PC-3 (cell line): ENCODE measurements at regions not wholly inside any gene's neighbourhood (a gene's known extent, or its start where the extent isn't known, plus 50 kb on each side); places are given as distances from the start of the nearest gene placed in this dataset.

ENCODE experiments used
- ATAC-seq: fragments of 200-7000 bp; cut with Tn5 transposase; 2 replicates; pipeline ENCODE4 v1.9.1; 2020; ENCODE audit warnings: mild to moderate bottlenecking, moderate library complexity
- BruUV-seq: library from RNA; stranded (reverse); fragments of 400-500 nt; replicated peaks from 2 replicates; lab custom pipeline; 2021; lab: Mats Ljungman, UMichigan
- CTCF ChIA-PET: fragments of 300-600 bp; sonication (Branson Sonifier 250); formaldehyde crosslinking; loops from one replicate; lab custom pipeline; 2022; ENCODE audit warnings: antibody characterized with exemption; lab: Charles Lee
- POLR2A ChIA-PET: fragments of 300-600 bp; sonication (Branson Sonifier 250); formaldehyde crosslinking; loops from one replicate; lab custom pipeline; 2022; ENCODE audit warnings: antibody characterized with exemption; ENCODE audit not compliant: unreplicated experiment; lab: Charles Lee
- DNase-seq: peaks from one replicate; pipeline ENCODE4 v3.0.0-alpha.2; 2015
- H2AFZ ChIP-seq: fragments of 300-600 bp; sonication (generic); 2 replicates; pipeline ENCODE4 v1.6.0; 2016; ENCODE audit warnings: antibody characterized with exemption, low read length
- H3F3A ChIP-seq: fragments of 300-600 bp; sonication (generic); one replicate; pipeline ENCODE4 v1.6.0; 2017; ENCODE audit warnings: antibody characterized with exemption, low read length, control low read depth, mild to moderate bottlenecking; ENCODE audit not compliant: unreplicated experiment
- H3K27ac ChIP-seq: fragments of 300-600 bp; sonication (generic); 2 replicates; pipeline ENCODE4 v1.5.1; 2016; ENCODE audit warnings: mild to moderate bottlenecking, low read length
- H3K27me3 ChIP-seq: fragments of 300-600 bp; sonication (generic); 2 replicates; pipeline ENCODE4 v1.6.1; 2016; ENCODE audit warnings: low read length, mixed read lengths
- H3K36me3 ChIP-seq: fragments of 300-600 bp; sonication (generic); 2 replicates; pipeline ENCODE4 v1.6.1; 2016; ENCODE audit warnings: low read depth, mixed run types, low read length, mixed read lengths
- H3K4me1 ChIP-seq: fragments of 300-600 bp; sonication (generic); 2 replicates; pipeline ENCODE4 v1.5.1; 2016; ENCODE audit warnings: low read length; ENCODE audit not compliant: insufficient read depth
- H3K4me2 ChIP-seq: fragments of 300-600 bp; sonication (generic); 2 replicates; pipeline ENCODE4 v1.6.0; 2016; ENCODE audit warnings: low read length
- H3K4me3 ChIP-seq: fragments of 300-600 bp; sonication (generic); 2 replicates; pipeline ENCODE4 v1.5.1; 2016; ENCODE audit warnings: mild to moderate bottlenecking, low read length, mixed read lengths
- H3K79me2 ChIP-seq: fragments of 300-600 bp; sonication (generic); 2 replicates; pipeline ENCODE4 v1.6.1; 2017; ENCODE audit warnings: low read length, mixed read lengths
- H3K9ac ChIP-seq: fragments of 300-600 bp; sonication (generic); 2 replicates; pipeline ENCODE4 v1.6.0; 2016; ENCODE audit warnings: mild to moderate bottlenecking, low read length
- H3K9me2 ChIP-seq: fragments of 300-600 bp; sonication (generic); replicated peaks from 2 replicates; pipeline ENCODE4 v1.6.1; 2016; ENCODE audit warnings: mixed run types, low read length, mixed read lengths
- H3K9me3 ChIP-seq: fragments of 300-600 bp; sonication (generic); 2 replicates; pipeline ENCODE4 v1.6.1; 2016; ENCODE audit warnings: low read length, mixed read lengths
- H4K20me1 ChIP-seq: fragments of 300-600 bp; sonication (generic); 2 replicates; pipeline ENCODE4 v1.6.1; 2016; ENCODE audit warnings: low read length, mixed read lengths
- CTCF ChIP-seq: fragments of 300-600 bp; sonication (generic); conservative IDR thresholded peaks from 2 replicates; pipeline ENCODE4 v1.5.1; 2017; ENCODE audit warnings: antibody characterized with exemption, low read depth, mild to moderate bottlenecking, low read length
- EZH2 ChIP-seq: fragments of 300-600 bp; sonication (generic); IDR thresholded peaks from one replicate; pipeline ENCODE4 v1.6.1; 2017; ENCODE audit warnings: antibody characterized with exemption, mild to moderate bottlenecking, low read length; ENCODE audit not compliant: unreplicated experiment
- EZH2phosphoT487 ChIP-seq: fragments of 300-600 bp; sonication (generic); IDR thresholded peaks from 2 replicates; pipeline ENCODE4 v1.6.1; 2018; ENCODE audit warnings: mild to moderate bottlenecking, antibody characterized with exemption, low read length, borderline replicate concordance
- intact Hi-C: fragments of 100-400 bp; cut with micrococcal nuclease; formaldehyde crosslinking; loops from 2 replicates; pipeline ENCODE4 v1.9.0; 2023

- Histone ChIP-seq H3K4me1 (no peaks in the 10 kb centered on the region), H3K27me3 (no peaks in the 10 kb centered on the region), H3K4me3 (no peak overlapping the region), H3K9ac (no peak overlapping the region), H3K9me2 (no peaks in the 10 kb centered on the region), H3K9me3 (no peaks in the 10 kb centered on the region), H4K20me1 (no peaks in the 10 kb centered on the region), H3K36me3 (no peaks in the 10 kb centered on the region; the same call in 1 of the 2 replicates), H3K27ac (no peak overlapping the region), H3K4me2 (no peak overlapping the region), H3F3A (no peaks in the 10 kb centered on the region), H2AFZ (no peak overlapping the region), H3K79me2 (no peaks in the 10 kb centered on the region)
- ATAC-seq (no peak), DNase-seq (no peak)
- POLR2A ChIA-PET, result no interaction called here
- CTCF ChIA-PET, result no interaction called here
- TF ChIP-seq CTCF (no peak), EZH2 (no peak), EZH2phosphoT487 (no peak)
- no TSS peak for BruUV-seq
- intact Hi-C loops, result loop anchor here (10.0 kb wide), 1 partner anchor 329 kb away; no protein-coding TSS in a partner anchor
These were observed 137.6 kb downstream of the AQP9 start for GRCh38 chr15:58275785-58276184.

GRCh38 chr15:58276924-58277323 lies 138.7 kb downstream of the AQP9 start:
- no peaks in the 10 kb centered on the region for H3K4me1 ChIP-seq
- H3K9me2 ChIP-seq, result no peaks in the 10 kb centered on the region
- ATAC-seq (no peak), DNase-seq (no peak)
- TF ChIP-seq EZH2phosphoT487, result no peak
- TF ChIP-seq EZH2, result no peak
- TF ChIP-seq CTCF, result no peak
- H4K20me1 ChIP-seq, result no peaks in the 10 kb centered on the region
- no peaks in the 10 kb centered on the region for H3F3A ChIP-seq
- no peak overlapping the region for H3K4me2 ChIP-seq
- H3K9ac ChIP-seq, result no peak overlapping the region
- no peak overlapping the region for H3K27ac ChIP-seq
- intact Hi-C loops, result loop anchor here (10.0 kb wide), 1 partner anchor 328 kb away; no protein-coding TSS in a partner anchor
- no peaks in the 10 kb centered on the region for H3K9me3 ChIP-seq
- H2AFZ ChIP-seq, result no peak overlapping the region
- no peaks in the 10 kb centered on the region for H3K27me3 ChIP-seq
- H3K79me2 ChIP-seq, result no peaks in the 10 kb centered on the region
- BruUV-seq, result no TSS peak
- no peak overlapping the region for H3K4me3 ChIP-seq
- H3K36me3 ChIP-seq, result no peaks in the 10 kb centered on the region
- ChIA-PET POLR2A (no interaction called here), CTCF (no interaction called here)

- ATAC-seq, result no peak
- Histone ChIP-seq H3K27me3 (no peaks in the 10 kb centered on the region), H3K4me1 (no peaks in the 10 kb centered on the region), H3K4me2 (no peak overlapping the region), H3K36me3 (no peaks in the 10 kb centered on the region), H3K79me2 (no peaks in the 10 kb centered on the region), H3F3A (no peaks in the 10 kb centered on the region), H3K4me3 (no peak overlapping the region), H2AFZ (no peak overlapping the region), H3K27ac (no peak overlapping the region), H3K9me3 (no peaks in the 10 kb centered on the region), H3K9ac (no peak overlapping the region), H4K20me1 (no peaks in the 10 kb centered on the region), H3K9me2 (no peaks in the 10 kb centered on the region)
- no peak for DNase-seq
- no TSS peak for BruUV-seq
- intact Hi-C loops, result loop anchor here (10.0 kb wide), 1 partner anchor 327 kb away; no protein-coding TSS in a partner anchor
- TF ChIP-seq EZH2 (no peak), EZH2phosphoT487 (no peak), CTCF (no peak)
- ChIA-PET POLR2A (no interaction called here), CTCF (no interaction called here)
These were observed 139.2 kb downstream of the AQP9 start for GRCh38 chr15:58277333-58277732.
